CD4-positive, alpha-beta T cell (primary cell): ENCODE measurements at regions not wholly inside any gene's neighbourhood (a gene's known extent, or its start where the extent isn't known, plus 50 kb on each side); places are given as distances from the start of the nearest gene placed in this dataset.

Experiments used
- ATAC-seq: fragments of 200-7000 bp; cut with Tn5 transposase; one replicate; pipeline ENCODE4 v1.10.0; 2022; ENCODE audit warnings: mild to moderate bottlenecking; ENCODE audit not compliant: poor library complexity
- CTCF ChIA-PET: fragments of 350-600 bp; sonication (Branson Sonifier 250); formaldehyde crosslinking; loops from one replicate; lab custom pipeline; 2021; ENCODE audit warnings: antibody characterized with exemption, inconsistent platforms; lab: Charles Lee
- POLR2A ChIA-PET: fragments of 350-600 bp; sonication (Branson Sonifier 250); formaldehyde crosslinking; loops from one replicate; lab custom pipeline; 2021; ENCODE audit warnings: antibody characterized with exemption, inconsistent platforms; lab: Charles Lee
- DNase-seq, 14 experiments: peaks; one replicate each; pipeline ENCODE4 v3.0.0-alpha.2; 2013 to 2020; ENCODE audit warnings: mixed read lengths in 2 of 14
- H3K27ac ChIP-seq, 2 donors: one replicate each; pipeline versions ENCODE4 v1.5.1 to v1.7.0; 2013; ENCODE audit warnings: low read length in 2 of 2, low read depth in 1 of 2, mild to moderate bottlenecking in 1 of 2
- H3K27me3 ChIP-seq, 2 experiments: 1 replicate in 1 of 2; 2 replicates in 1 of 2; pipeline versions ENCODE4 v1.6.1 to v1.7.0; 2013; ENCODE audit warnings: low read length in 2 of 2, control low read depth in 1 of 2, mild to moderate bottlenecking in 1 of 2, moderate library complexity in 1 of 2; ENCODE audit not compliant: insufficient read depth in 2 of 2, control insufficient read depth in 1 of 2
- H3K36me3 ChIP-seq: one replicate; pipeline ENCODE4 v1.6.1; 2013; ENCODE audit warnings: low read length, control low read depth; ENCODE audit not compliant: insufficient read depth
- H3K4me1 ChIP-seq: one replicate; pipeline ENCODE4 v1.6.1; 2013; ENCODE audit warnings: low read length, control low read depth; ENCODE audit not compliant: insufficient read depth
- H3K4me3 ChIP-seq: one replicate; pipeline ENCODE4 v1.5.1; 2013; ENCODE audit warnings: mild to moderate bottlenecking, low read length, moderate library complexity
- H3K9me3 ChIP-seq, 2 experiments: 1 replicate in 1 of 2; 2 replicates in 1 of 2; pipeline versions ENCODE4 v1.6.1 to v1.7.0; 2013; ENCODE audit warnings: low read length in 2 of 2, mild to moderate bottlenecking in 2 of 2, control low read depth in 1 of 2, moderate library complexity in 1 of 2; ENCODE audit not compliant: control insufficient read depth in 1 of 2, insufficient read depth in 1 of 2
- H3K27ac Mint-ChIP-seq: one replicate; pipeline ENCODE4 v1.8.0; 2020; ENCODE audit warnings: mixed read lengths
- H3K27me3 Mint-ChIP-seq: one replicate; pipeline ENCODE4 v1.8.0; 2021; ENCODE audit warnings: mixed read lengths
- H3K36me3 Mint-ChIP-seq: one replicate; pipeline ENCODE4 v1.8.0; 2021; ENCODE audit warnings: low read depth, mixed read lengths
- H3K4me1 Mint-ChIP-seq: one replicate; pipeline ENCODE4 v1.8.0; 2021; ENCODE audit warnings: low read depth, mixed read lengths
- H3K4me3 Mint-ChIP-seq: one replicate; pipeline ENCODE4 v1.8.0; 2020; ENCODE audit warnings: mild to moderate bottlenecking, mixed read lengths
- H3K9me3 Mint-ChIP-seq: one replicate; pipeline ENCODE4 v1.8.0; 2020; ENCODE audit warnings: mixed read lengths
- intact Hi-C, 2 experiments: fragments of 100-400 bp; cut with DNase I in 1 of 2; cut with micrococcal nuclease in 1 of 2; formaldehyde crosslinking; loops; one replicate each; pipeline versions ENCODE4 v1.15.1 to v1.9.0; 2023 to 2025; cut with DNase I, micrococcal nuclease
- TF ChIP-seq, protein P1 (sequence below): fragments of 200-600 bp; IDR thresholded peaks from one replicate; pipeline ENCODE4 v1.8.0; 2022; ENCODE audit warnings: antibody characterized with exemption, mild to moderate bottlenecking

- Histone ChIP-seq H3K27ac (no peak overlapping the region), H3K9me3 (peaks cover 0 to 4% of the 10 kb centered on the region in 2 experiments), H3K36me3 (no peaks in the 10 kb centered on the region), H3K4me1 (no peaks in the 10 kb centered on the region), H3K4me3 (no peak overlapping the region), H3K27me3 (no peaks in the 10 kb centered on the region)
- TF ChIP-seq, protein P1, sequence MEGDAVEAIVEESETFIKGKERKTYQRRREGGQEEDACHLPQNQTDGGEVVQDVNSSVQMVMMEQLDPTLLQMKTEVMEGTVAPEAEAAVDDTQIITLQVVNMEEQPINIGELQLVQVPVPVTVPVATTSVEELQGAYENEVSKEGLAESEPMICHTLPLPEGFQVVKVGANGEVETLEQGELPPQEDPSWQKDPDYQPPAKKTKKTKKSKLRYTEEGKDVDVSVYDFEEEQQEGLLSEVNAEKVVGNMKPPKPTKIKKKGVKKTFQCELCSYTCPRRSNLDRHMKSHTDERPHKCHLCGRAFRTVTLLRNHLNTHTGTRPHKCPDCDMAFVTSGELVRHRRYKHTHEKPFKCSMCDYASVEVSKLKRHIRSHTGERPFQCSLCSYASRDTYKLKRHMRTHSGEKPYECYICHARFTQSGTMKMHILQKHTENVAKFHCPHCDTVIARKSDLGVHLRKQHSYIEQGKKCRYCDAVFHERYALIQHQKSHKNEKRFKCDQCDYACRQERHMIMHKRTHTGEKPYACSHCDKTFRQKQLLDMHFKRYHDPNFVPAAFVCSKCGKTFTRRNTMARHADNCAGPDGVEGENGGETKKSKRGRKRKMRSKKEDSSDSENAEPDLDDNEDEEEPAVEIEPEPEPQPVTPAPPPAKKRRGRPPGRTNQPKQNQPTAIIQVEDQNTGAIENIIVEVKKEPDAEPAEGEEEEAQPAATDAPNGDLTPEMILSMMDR = no peak
- no peak for DNase-seq
- Mint-ChIP-seq H3K27ac (no peak overlapping the region), H3K36me3 (no peaks in the 10 kb centered on the region), H3K4me1 (no peaks in the 10 kb centered on the region), H3K4me3 (no peak overlapping the region), H3K27me3 (no peaks in the 10 kb centered on the region), H3K9me3 (no peaks in the 10 kb centered on the region)
- intact Hi-C loops = no loop called here
- no peak for ATAC-seq
- CTCF ChIA-PET = no interaction called here
- POLR2A ChIA-PET = no interaction called here
Observed at GRCh38 chr10:81040031-81040430, 502.3 kb downstream of the SH2D4B start.

DNA sequence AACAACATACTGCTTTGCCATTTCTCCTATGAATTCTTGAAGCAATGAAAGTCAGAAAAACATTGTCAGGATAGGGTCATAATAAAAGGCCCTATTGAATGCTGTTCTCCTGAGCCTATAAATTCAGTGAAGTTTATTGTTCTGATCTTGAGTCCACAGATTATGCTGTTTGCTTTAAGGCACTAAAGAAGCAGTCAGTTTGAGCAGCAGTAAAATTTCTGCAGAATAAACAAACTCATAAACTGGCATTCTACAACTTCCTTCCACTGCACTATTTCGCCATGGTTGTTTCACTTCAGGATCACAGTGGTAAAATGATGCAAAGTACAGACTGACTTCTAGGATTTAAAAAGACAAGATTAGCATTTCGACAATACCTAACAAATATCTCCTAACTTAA lies 503.2 kb downstream of the SH2D4B start:
- Histone ChIP-seq H3K27me3 (no peaks in the 10 kb centered on the region), H3K9me3 (peaks cover 0 to 4% of the 10 kb centered on the region in 2 experiments), H3K4me1 (no peaks in the 10 kb centered on the region), H3K27ac (no peak overlapping the region), H3K4me3 (no peak overlapping the region), H3K36me3 (no peaks in the 10 kb centered on the region)
- TF ChIP-seq, protein P1 = no peak
- Mint-ChIP-seq H3K4me1 (no peaks in the 10 kb centered on the region), H3K9me3 (no peaks in the 10 kb centered on the region), H3K27ac (no peak overlapping the region), H3K27me3 (peaks cover 3% of the 10 kb centered on the region), H3K4me3 (no peak overlapping the region), H3K36me3 (no peaks in the 10 kb centered on the region)
- intact Hi-C loops = no loop called here
- ATAC-seq = no peak
- ChIA-PET POLR2A (no interaction called here), CTCF (no interaction called here)
- DNase-seq = no peak

GRCh38 chr10:81042647-81043046 lies 504.9 kb downstream of the SH2D4B start:
- no peak overlapping the region for H3K27ac ChIP-seq
- no peak for DNase-seq
- intact Hi-C loops = no loop called here
- no peaks in the 10 kb centered on the region for H3K4me1 ChIP-seq
- POLR2A ChIA-PET = no interaction called here
- Mint-ChIP-seq H3K36me3 (no peaks in the 10 kb centered on the region), H3K9me3 (no peaks in the 10 kb centered on the region), H3K27ac (no peak overlapping the region), H3K27me3 (peaks cover 10% of the 10 kb centered on the region), H3K4me1 (no peaks in the 10 kb centered on the region), H3K4me3 (no peak overlapping the region)
- TF ChIP-seq, protein P1 = no peak
- H3K27me3 ChIP-seq = no peaks in the 10 kb centered on the region
- CTCF ChIA-PET = no interaction called here
- no peaks in the 10 kb centered on the region for H3K36me3 ChIP-seq
- no peak overlapping the region for H3K4me3 ChIP-seq
- ATAC-seq = no peak
- no peaks in the 10 kb centered on the region for H3K9me3 ChIP-seq
